ENCODE measurements at regions not wholly inside any gene's neighbourhood (a gene's known extent, or its start where the extent isn't known, plus 50 kb on each side); places are given as distances from the start of the nearest gene placed in this dataset.
A peak's percentile ranks its signal among the peaks of the same experiment; 100 is the strongest.

- no peak overlapping the region for H3K4me3 Mint-ChIP-seq (ENCODE audit: unreplicated experiment)
- peaks cover 5% of the 10 kb centered on the region for H3K9me3 Mint-ChIP-seq (ENCODE audit: low read depth)
- no peaks in the 10 kb centered on the region for H3K27me3 Mint-ChIP-seq (ENCODE audit: low read depth)
- H3K4me1 Mint-ChIP-seq (ENCODE audit: low read depth), result peaks cover 23% of the 10 kb centered on the region
- DNase-seq (ENCODE audit: low spot score), result no peak
- peaks cover 5% of the 10 kb centered on the region for H3K36me3 Mint-ChIP-seq (ENCODE audit: low read depth)
- TF ChIP-seq CTCF (IDR thresholded peaks at IDR 0.05), result no peak
- no peak overlapping the region for H3K27ac Mint-ChIP-seq (ENCODE audit: unreplicated experiment)
These were observed 809.2 kb downstream of the USP25 start for GRCh38 chr21:16538936-16539440.

- Mint-ChIP-seq H3K36me3 (ENCODE audit: low read depth) (peaks cover 5% of the 10 kb centered on the region), H3K27ac (ENCODE audit: unreplicated experiment) (peak overlapping the region; percentile 1), H3K4me3 (ENCODE audit: unreplicated experiment) (no peak overlapping the region), H3K27me3 (ENCODE audit: low read depth) (no peaks in the 10 kb centered on the region), H3K9me3 (ENCODE audit: low read depth) (peaks cover 7% of the 10 kb centered on the region), H3K4me1 (ENCODE audit: low read depth) (peaks cover 5% of the 10 kb centered on the region)
- no peak for DNase-seq (ENCODE audit: low spot score)
- TF ChIP-seq CTCF (IDR thresholded peaks at IDR 0.05), result no peak
These were observed 811.4 kb downstream of the USP25 start for GRCh38 chr21:16540966-16541727.

GRCh38 chr21:16550118-16550517 lies 820.3 kb downstream of the USP25 start:
- Mint-ChIP-seq H3K27ac (ENCODE audit: unreplicated experiment) (no peak overlapping the region), H3K27me3 (ENCODE audit: low read depth) (no peaks in the 10 kb centered on the region), H3K36me3 (ENCODE audit: low read depth) (peaks cover 1% of the 10 kb centered on the region), H3K4me3 (ENCODE audit: unreplicated experiment) (no peak overlapping the region), H3K4me1 (ENCODE audit: low read depth) (peaks cover 4% of the 10 kb centered on the region), H3K9me3 (ENCODE audit: low read depth) (no peaks in the 10 kb centered on the region)
- TF ChIP-seq CTCF (IDR thresholded peaks at IDR 0.05), result no peak
- DNase-seq (ENCODE audit: low spot score), result no peak

- peaks cover 4% of the 10 kb centered on the region for H3K4me1 Mint-ChIP-seq (ENCODE audit: low read depth)
- H3K4me3 Mint-ChIP-seq (ENCODE audit: unreplicated experiment), result no peak overlapping the region
- H3K27me3 Mint-ChIP-seq (ENCODE audit: low read depth), result no peaks in the 10 kb centered on the region
- no peaks in the 10 kb centered on the region for H3K9me3 Mint-ChIP-seq (ENCODE audit: low read depth)
- H3K27ac Mint-ChIP-seq (ENCODE audit: unreplicated experiment), result no peak overlapping the region
- DNase-seq (ENCODE audit: low spot score), result no peak
- no peak for TF ChIP-seq CTCF (IDR thresholded peaks at IDR 0.05)
- peaks cover 1% of the 10 kb centered on the region for H3K36me3 Mint-ChIP-seq (ENCODE audit: low read depth)
These were observed 821.3 kb downstream of the USP25 start for GRCh38 chr21:16550917-16551741.

GRCh38 chr21:16552880-16553279 lies 823.1 kb downstream of the USP25 start:
- TF ChIP-seq CTCF (IDR thresholded peaks at IDR 0.05), result no peak
- no peaks in the 10 kb centered on the region for H3K9me3 Mint-ChIP-seq (ENCODE audit: low read depth)
- H3K4me1 Mint-ChIP-seq (ENCODE audit: low read depth), result peaks cover 7% of the 10 kb centered on the region
- DNase-seq (ENCODE audit: low spot score), result no peak
- no peak overlapping the region for H3K27ac Mint-ChIP-seq (ENCODE audit: unreplicated experiment)
- H3K4me3 Mint-ChIP-seq (ENCODE audit: unreplicated experiment), result no peak overlapping the region
- H3K27me3 Mint-ChIP-seq (ENCODE audit: low read depth), result no peaks in the 10 kb centered on the region
- peaks cover 1% of the 10 kb centered on the region for H3K36me3 Mint-ChIP-seq (ENCODE audit: low read depth)

All from chondrocyte (in vitro differentiated cells).